Hematopoietic multipotent progenitor cell treated with erythropoietin and hydrocortisone succinate and interleukin-3 and kit ligand, for 15 days (in vitro differentiated cells): ENCODE measurements at regions not wholly inside any gene's neighbourhood (a gene's known extent, or its start where the extent isn't known, plus 50 kb on each side); places are given as distances from the start of the nearest gene placed in this dataset.

Experiments used
- DNase-seq: peaks from one replicate; pipeline ENCODE4 v3.0.0-alpha.2; 2015; ENCODE audit warnings: low spot score

- no peak for DNase-seq
These were observed 53.3 kb upstream of the CTBP2 start for GRCh38 chr10:125213541-125214282.

GRCh38 chr10:125212150-125212809, 51.9 kb upstream of the CTBP2 start:
- DNase-seq, result no peak
